Smooth muscle cell (in vitro differentiated cells): ENCODE measurements at regions not wholly inside any gene's neighbourhood (a gene's known extent, or its start where the extent isn't known, plus 50 kb on each side); places are given as distances from the start of the nearest gene placed in this dataset.

Experiments used
- DNase-seq: peaks from one replicate; lab custom pipeline; 2025; ENCODE audit not compliant: unreplicated experiment; lab: John Stamatoyannopoulos, UW
- H2AFZ ChIP-seq: fragments of 200-600 bp; sonication (generic); 2 replicates; pipeline ENCODE4 v1.6.0; 2016; ENCODE audit warnings: antibody characterized with exemption, low read depth, mild to moderate bottlenecking
- H3F3A ChIP-seq: fragments of 200-600 bp; sonication (generic); 2 replicates; pipeline ENCODE4 v1.6.0; 2017; ENCODE audit warnings: antibody characterized with exemption, low read depth
- H3K27ac ChIP-seq: fragments of 200-600 bp; sonication (generic); 2 replicates; pipeline ENCODE4 v1.5.1; 2016; ENCODE audit warnings: low read depth, mild to moderate bottlenecking
- H3K27me3 ChIP-seq: fragments of 200-600 bp; sonication (generic); 2 replicates; pipeline ENCODE4 v1.6.1; 2016; ENCODE audit warnings: low read depth, mild to moderate bottlenecking
- H3K36me3 ChIP-seq: fragments of 200-600 bp; sonication (generic); 2 replicates; pipeline ENCODE4 v1.5.1; 2016; ENCODE audit warnings: low read depth
- H3K4me1 ChIP-seq: fragments of 200-600 bp; sonication (generic); 2 replicates; pipeline ENCODE4 v1.5.1; 2016; ENCODE audit warnings: low read depth
- H3K4me2 ChIP-seq: fragments of 200-600 bp; sonication (generic); 2 replicates; pipeline ENCODE4 v1.6.0; 2016; ENCODE audit warnings: mild to moderate bottlenecking
- H3K4me3 ChIP-seq: fragments of 200-600 bp; sonication (generic); 2 replicates; pipeline ENCODE4 v1.5.1; 2016; ENCODE audit warnings: mild to moderate bottlenecking
- H3K79me2 ChIP-seq: fragments of 200-600 bp; sonication (generic); 2 replicates; pipeline ENCODE4 v1.6.0; 2016; ENCODE audit warnings: low read depth, mild to moderate bottlenecking
- H3K9ac ChIP-seq: fragments of 200-600 bp; sonication (generic); 2 replicates; pipeline ENCODE4 v1.6.0; 2016; ENCODE audit warnings: low read depth
- H3K9me3 ChIP-seq: fragments of 200-600 bp; sonication (generic); replicated peaks from 2 replicates; pipeline ENCODE4 v1.5.1; 2016; ENCODE audit warnings: low read depth
- H4K20me1 ChIP-seq: fragments of 200-600 bp; sonication (generic); 2 replicates; pipeline ENCODE4 v1.6.0; 2016; ENCODE audit warnings: low read depth
- WGBS: methylation state at CpG from one replicate; pipeline ENCODE4 v1.1.7; 2016; ENCODE audit warnings: low lambda C conversion rate; 5-methylcytosine and 5-hydroxymethylcytosine counted together
- TF ChIP-seq, protein P1 (sequence below): fragments of 200-600 bp; sonication (generic); IDR thresholded peaks from 2 replicates; pipeline ENCODE4 v1.5.1; 2017; ENCODE audit warnings: borderline replicate concordance, mild to moderate bottlenecking, antibody characterized with exemption; ENCODE audit not compliant: insufficient read depth, poor library complexity, severe bottlenecking

- Histone ChIP-seq H3K27ac (no peak overlapping the region), H3K4me1 (no peaks in the 10 kb centered on the region)
- WGBS, result 92% methylated on average over 6 of the region's 6 CpGs
Observed at GRCh38 chr13:106287351-106287750, 248.1 kb downstream of the EFNB2 start.

DNA sequence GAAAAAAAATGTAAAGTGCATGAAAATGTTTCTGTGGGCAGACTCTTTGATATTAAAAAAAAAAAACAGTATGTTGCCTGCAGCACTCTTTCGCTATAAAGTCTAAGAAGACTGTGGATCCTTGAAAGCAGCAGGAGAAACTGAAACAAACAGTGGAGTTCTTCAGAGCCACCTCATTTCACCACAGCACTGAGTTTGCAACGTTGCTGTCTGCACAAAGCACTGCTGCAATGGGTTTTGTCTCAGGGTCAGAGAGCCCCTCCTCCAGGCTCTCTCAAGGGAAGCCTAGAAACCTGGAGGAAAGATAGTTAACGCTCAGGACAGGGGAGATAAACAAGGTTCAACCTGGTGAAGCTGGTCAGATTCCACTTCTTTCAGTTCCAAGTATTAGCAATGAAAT is 248.7 kb downstream of the EFNB2 start:
- Histone ChIP-seq H3K4me1 (no peaks in the 10 kb centered on the region), H3K9me3 (no peaks in the 10 kb centered on the region), H3K27ac (no peak overlapping the region), H3K4me2 (no peak overlapping the region), H3K4me3 (no peak overlapping the region), H3K79me2 (no peaks in the 10 kb centered on the region), H2AFZ (no peak overlapping the region), H3K9ac (no peak overlapping the region), H3K27me3 (no peaks in the 10 kb centered on the region), H3F3A (no peaks in the 10 kb centered on the region), H3K36me3 (no peaks in the 10 kb centered on the region), H4K20me1 (no peaks in the 10 kb centered on the region)
- TF ChIP-seq, protein P1, sequence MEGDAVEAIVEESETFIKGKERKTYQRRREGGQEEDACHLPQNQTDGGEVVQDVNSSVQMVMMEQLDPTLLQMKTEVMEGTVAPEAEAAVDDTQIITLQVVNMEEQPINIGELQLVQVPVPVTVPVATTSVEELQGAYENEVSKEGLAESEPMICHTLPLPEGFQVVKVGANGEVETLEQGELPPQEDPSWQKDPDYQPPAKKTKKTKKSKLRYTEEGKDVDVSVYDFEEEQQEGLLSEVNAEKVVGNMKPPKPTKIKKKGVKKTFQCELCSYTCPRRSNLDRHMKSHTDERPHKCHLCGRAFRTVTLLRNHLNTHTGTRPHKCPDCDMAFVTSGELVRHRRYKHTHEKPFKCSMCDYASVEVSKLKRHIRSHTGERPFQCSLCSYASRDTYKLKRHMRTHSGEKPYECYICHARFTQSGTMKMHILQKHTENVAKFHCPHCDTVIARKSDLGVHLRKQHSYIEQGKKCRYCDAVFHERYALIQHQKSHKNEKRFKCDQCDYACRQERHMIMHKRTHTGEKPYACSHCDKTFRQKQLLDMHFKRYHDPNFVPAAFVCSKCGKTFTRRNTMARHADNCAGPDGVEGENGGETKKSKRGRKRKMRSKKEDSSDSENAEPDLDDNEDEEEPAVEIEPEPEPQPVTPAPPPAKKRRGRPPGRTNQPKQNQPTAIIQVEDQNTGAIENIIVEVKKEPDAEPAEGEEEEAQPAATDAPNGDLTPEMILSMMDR, result no peak
- 56% methylated on average over 3 of the region's 3 CpGs for WGBS
- no peak for DNase-seq

More at GRCh38 chr13:106287351-106287750, 248.1 kb downstream of the EFNB2 start:
- Histone ChIP-seq H3F3A (no peaks in the 10 kb centered on the region), H3K27me3 (no peaks in the 10 kb centered on the region), H3K4me3 (no peak overlapping the region), H3K9ac (no peak overlapping the region), H3K9me3 (no peaks in the 10 kb centered on the region), H2AFZ (no peak overlapping the region), H4K20me1 (no peaks in the 10 kb centered on the region), H3K79me2 (no peaks in the 10 kb centered on the region), H3K36me3 (no peaks in the 10 kb centered on the region), H3K4me2 (no peak overlapping the region)
- TF ChIP-seq, protein P1, result no peak
- DNase-seq, result no peak

DNA sequence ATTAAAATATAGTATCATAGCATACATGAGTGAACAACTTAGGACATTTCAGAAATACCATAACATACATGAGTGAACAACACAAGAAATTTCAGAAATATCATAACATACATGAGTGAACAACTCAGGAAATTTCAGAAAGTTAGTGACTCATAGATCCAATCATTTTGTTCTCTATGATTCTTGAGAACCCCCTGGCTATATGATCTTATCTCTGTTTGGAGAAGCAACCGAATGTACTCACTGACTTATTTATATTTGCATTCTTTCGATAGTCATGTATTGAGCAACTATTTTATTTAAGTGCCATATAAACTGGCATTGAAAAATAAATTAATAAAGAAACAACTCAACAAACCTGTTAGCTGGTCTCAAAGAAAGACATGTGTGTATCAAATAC is 251.1 kb downstream of the EFNB2 start:
- Histone ChIP-seq H3K9ac (no peak overlapping the region), H3F3A (no peaks in the 10 kb centered on the region), H4K20me1 (no peaks in the 10 kb centered on the region), H3K79me2 (no peaks in the 10 kb centered on the region), H3K9me3 (no peaks in the 10 kb centered on the region), H3K4me1 (no peaks in the 10 kb centered on the region), H3K4me3 (no peak overlapping the region), H3K27ac (no peak overlapping the region), H3K4me2 (no peak overlapping the region), H3K27me3 (no peaks in the 10 kb centered on the region), H2AFZ (no peak overlapping the region), H3K36me3 (no peaks in the 10 kb centered on the region)
- 83% methylated on average over 2 of the region's 2 CpGs for WGBS
- DNase-seq, result no peak
- TF ChIP-seq, protein P1, result no peak

DNA sequence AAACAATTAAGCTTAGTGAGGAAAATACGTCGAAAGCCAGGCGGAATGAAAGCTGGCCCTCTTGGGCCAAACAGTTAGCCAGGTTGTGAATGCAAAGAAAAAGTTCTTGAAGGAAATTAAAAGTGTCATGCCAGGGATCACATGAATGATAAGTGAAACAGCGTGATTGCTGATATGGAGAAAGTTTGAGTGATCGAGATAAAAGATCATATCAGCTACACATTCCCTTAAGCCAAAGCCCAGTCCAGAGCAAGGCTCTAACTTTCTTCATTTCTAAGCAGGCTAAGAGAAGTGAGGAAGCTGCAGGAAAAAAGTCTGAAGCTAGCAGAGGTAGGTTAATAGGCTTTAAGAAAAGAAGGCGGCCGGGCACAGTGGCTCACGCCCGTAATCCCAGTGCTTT is 254.0 kb downstream of the EFNB2 start:
- 88% methylated on average over 9 of the region's 9 CpGs for WGBS
- Histone ChIP-seq H3K9ac (no peak overlapping the region), H2AFZ (no peak overlapping the region), H3K27ac (no peak overlapping the region), H3K36me3 (no peaks in the 10 kb centered on the region), H3K27me3 (no peaks in the 10 kb centered on the region), H3K4me1 (peaks cover 15% of the 10 kb centered on the region), H3K4me2 (no peak overlapping the region), H3K4me3 (no peak overlapping the region), H4K20me1 (no peaks in the 10 kb centered on the region), H3K9me3 (no peaks in the 10 kb centered on the region), H3K79me2 (no peaks in the 10 kb centered on the region), H3F3A (no peaks in the 10 kb centered on the region)
- DNase-seq, result no peak
- TF ChIP-seq, protein P1, result no peak
